Keratinocyte (primary cell): ENCODE measurements at regions not wholly inside any gene's neighbourhood (a gene's known extent, or its start where the extent isn't known, plus 50 kb on each side); places are given as distances from the start of the nearest gene placed in this dataset.

Source experiments
- DNase-seq: peaks from one replicate; pipeline ENCODE4 v3.0.0-alpha.2; 2011; ENCODE audit warnings: low read depth, missing footprints, low spot score
- FAIRE-seq: peaks from 2 replicates; lab custom pipeline; 2011; peaks lifted over from hg19 to GRCh38; lab: Jason Lieb, UNC
- H2AFZ ChIP-seq: 2 replicates; pipeline ENCODE4 v1.6.0; 2012; ENCODE audit warnings: low read length, control low read depth, inconsistent platforms; ENCODE audit not compliant: control insufficient read depth
- H3K27ac ChIP-seq: 2 replicates; pipeline ENCODE4 v1.5.1; 2011; ENCODE audit warnings: low read length; ENCODE audit not compliant: control insufficient read depth, insufficient read depth
- H3K27me3 ChIP-seq: 3 replicates; pipeline ENCODE4 v1.6.0; 2011; ENCODE audit warnings: low read length; ENCODE audit not compliant: control insufficient read depth, insufficient read depth; ENCODE audit errors: extremely low read depth
- H3K36me3 ChIP-seq, 2 experiments: 2 replicates in 1 of 2; 3 replicates in 1 of 2; pipeline ENCODE4 v1.5.1; 2011; ENCODE audit warnings: low read length in 2 of 2, mild to moderate bottlenecking in 1 of 2; ENCODE audit not compliant: control insufficient read depth in 2 of 2, insufficient read depth in 2 of 2; ENCODE audit errors: extremely low read depth in 1 of 2
- H3K4me1 ChIP-seq: 3 replicates; pipeline ENCODE4 v1.5.1; 2011; ENCODE audit warnings: low read length; ENCODE audit not compliant: control insufficient read depth, insufficient read depth; ENCODE audit errors: extremely low read depth
- H3K4me2 ChIP-seq: 3 replicates; pipeline ENCODE4 v1.6.0; 2011; ENCODE audit warnings: low read depth, low read length; ENCODE audit not compliant: control insufficient read depth, insufficient read depth; ENCODE audit errors: extremely low read depth
- H3K4me3 ChIP-seq, 3 experiments: fragments of 200-600 bp in 1 of 3; sonication (generic) in 1 of 3; 2 replicates in 2 of 3; 3 replicates in 1 of 3; pipeline ENCODE4 v1.5.1; 2011 to 2016; ENCODE audit warnings: low read length in 3 of 3, mild to moderate bottlenecking in 3 of 3, control low read depth in 2 of 3, inconsistent platforms in 1 of 3, low read depth in 1 of 3, mixed read lengths in 1 of 3, mixed run types in 1 of 3, moderate library complexity in 1 of 3; ENCODE audit not compliant: control insufficient read depth in 2 of 3, insufficient read depth in 2 of 3; ENCODE audit errors: extremely low read depth in 1 of 3
- H3K79me2 ChIP-seq: 2 replicates; pipeline ENCODE4 v1.6.0; 2012; ENCODE audit warnings: low read length; ENCODE audit not compliant: control insufficient read depth, insufficient read depth
- H3K9ac ChIP-seq: 3 replicates; pipeline ENCODE4 v1.6.0; 2011; ENCODE audit warnings: low read length; ENCODE audit not compliant: control insufficient read depth, insufficient read depth; ENCODE audit errors: extremely low read depth
- H3K9me1 ChIP-seq: 3 replicates; pipeline ENCODE4 v1.6.0; 2011; ENCODE audit warnings: low read length; ENCODE audit not compliant: control insufficient read depth, insufficient read depth; ENCODE audit errors: extremely low read depth
- H3K9me3 ChIP-seq: 2 replicates; pipeline ENCODE4 v1.5.1; 2012; ENCODE audit warnings: low read depth, low read length; ENCODE audit not compliant: control insufficient read depth
- H4K20me1 ChIP-seq: 3 replicates; pipeline ENCODE4 v1.6.0; 2011; ENCODE audit warnings: low read length; ENCODE audit not compliant: control insufficient read depth, insufficient read depth; ENCODE audit errors: extremely low read depth
- CTCF ChIP-seq, 3 experiments: IDR thresholded peaks in 1 of 3; conservative IDR thresholded peaks in 1 of 3; optimal IDR thresholded peaks in 1 of 3; 2 replicates in 2 of 3; 3 replicates in 1 of 3; pipeline versions ENCODE3 to v1.5.1; 2011; ENCODE audit warnings: low read length in 3 of 3, mild to moderate bottlenecking in 3 of 3, moderate library complexity in 2 of 3, control low read depth in 1 of 3, inconsistent platforms in 1 of 3; ENCODE audit not compliant: insufficient read depth in 2 of 3; ENCODE audit errors: extremely low read depth in 1 of 3
- EZH2 ChIP-seq: IDR thresholded peaks from one replicate; pipeline ENCODE4 v1.6.1; 2012; ENCODE audit warnings: inconsistent platforms, mild to moderate bottlenecking, low read length, moderate library complexity
- dilution Hi-C: fragments of 300-500 bp; cut with MboI; formaldehyde crosslinking; loops from one replicate; pipeline ENCODE4 v1.7.0; 2020; ENCODE audit warnings: low sequenced_read_pairs; ENCODE audit not compliant: extremely low pct_ligation_motif_present

GRCh38 chr6:56329271-56330050, 82.1 kb upstream of the COL21A1 start:
- Histone ChIP-seq H3K27ac (no peak overlapping the region), H3K36me3 (no peaks in the 10 kb centered on the region), H3K4me2 (no peak overlapping the region), H3K9me3 (no peaks in the 10 kb centered on the region), H3K9me1 (no peaks in the 10 kb centered on the region), H3K9ac (no peak overlapping the region), H3K4me3 (no peak overlapping the region), H3K27me3 (no peaks in the 10 kb centered on the region), H3K79me2 (no peaks in the 10 kb centered on the region), H4K20me1 (no peaks in the 10 kb centered on the region), H3K4me1 (peaks cover 4% of the 10 kb centered on the region), H2AFZ (no peak overlapping the region)
- DNase-seq: no peak
- no peak for FAIRE-seq
- dilution Hi-C loops: no loop called here
- no peak for TF ChIP-seq EZH2
- TF ChIP-seq CTCF (optimal IDR thresholded peaks at IDR 0.05 in 1 of 3, IDR thresholded peaks at IDR 0.05 in 1 of 3, conservative IDR thresholded peaks at IDR 0.05 in 1 of 3; ENCODE audit: extremely low read depth in 1 of 3, insufficient read depth in 2 of 3, low read length in 3 of 3): no peak

GRCh38 chr6:56328728-56329090, 81.3 kb upstream of the COL21A1 start:
- H3K4me2 ChIP-seq: no peak overlapping the region
- FAIRE-seq: no peak

More at GRCh38 chr6:56328728-56329090, 81.3 kb upstream of the COL21A1 start:
- dilution Hi-C loops: no loop called here
- Histone ChIP-seq H3K27me3 (no peaks in the 10 kb centered on the region), H3K79me2 (no peaks in the 10 kb centered on the region), H4K20me1 (no peaks in the 10 kb centered on the region), H2AFZ (no peak overlapping the region), H3K27ac (no peak overlapping the region), H3K36me3 (no peaks in the 10 kb centered on the region), H3K4me1 (no peaks in the 10 kb centered on the region), H3K9me1 (no peaks in the 10 kb centered on the region), H3K4me3 (no peak overlapping the region), H3K9me3 (no peaks in the 10 kb centered on the region), H3K9ac (no peak overlapping the region)
- DNase-seq: no peak
- TF ChIP-seq CTCF (optimal IDR thresholded peaks at IDR 0.05 in 1 of 3, IDR thresholded peaks at IDR 0.05 in 1 of 3, conservative IDR thresholded peaks at IDR 0.05 in 1 of 3; ENCODE audit: extremely low read depth in 1 of 3, insufficient read depth in 2 of 3, low read length in 3 of 3) (no peak), EZH2 (no peak)
